Activated naive CD4-positive, alpha-beta T cell treated with anti-CD3 and anti-CD28 coated beads for 36 hours (primary cell): ENCODE measurements at regions not wholly inside any gene's neighbourhood (a gene's known extent, or its start where the extent isn't known, plus 50 kb on each side); places are given as distances from the start of the nearest gene placed in this dataset.
"Not testable (repeated sequence)": the region's sequence is repeated elsewhere in the genome, so short reads cannot be mapped to it uniquely, and the experiment has no call there.

Source experiments
- CTCF ChIA-PET: fragments of 350-600 bp; sonication (Branson Sonifier 250); formaldehyde crosslinking; loops from one replicate; lab custom pipeline; 2021; ENCODE audit warnings: antibody characterized with exemption; lab: Charles Lee
- DNase-seq: peaks from one replicate; pipeline ENCODE4 v3.0.0-alpha.2; 2020
- H3K27ac Mint-ChIP-seq: one replicate; pipeline ENCODE4 v1.8.0; 2021; ENCODE audit warnings: mild to moderate bottlenecking, mixed read lengths
- H3K27me3 Mint-ChIP-seq: one replicate; pipeline ENCODE4 v1.8.0; 2021; ENCODE audit warnings: low read depth, mixed read lengths
- H3K36me3 Mint-ChIP-seq: one replicate; pipeline ENCODE4 v1.8.0; 2021; ENCODE audit warnings: low read depth, mixed read lengths
- H3K4me1 Mint-ChIP-seq: one replicate; pipeline ENCODE4 v1.8.0; 2021; ENCODE audit warnings: low read depth, mixed read lengths
- H3K4me3 Mint-ChIP-seq: one replicate; pipeline ENCODE4 v1.8.0; 2021; ENCODE audit warnings: mild to moderate bottlenecking, moderate library complexity, mixed read lengths
- H3K9me3 Mint-ChIP-seq: one replicate; pipeline ENCODE4 v1.8.0; 2021; ENCODE audit warnings: mixed read lengths
- intact Hi-C: fragments of 100-400 bp; cut with micrococcal nuclease; formaldehyde crosslinking; loops from one replicate; pipeline ENCODE4 v1.15.1; 2023

GRCh38 chr5:162272417-162272816 is 204.8 kb downstream of the GABRG2 start:
- no peaks in the 10 kb centered on the region for H3K27me3 Mint-ChIP-seq
- no peak overlapping the region for H3K4me3 Mint-ChIP-seq
- no peaks in the 10 kb centered on the region for H3K4me1 Mint-ChIP-seq

GRCh38 chr5:162274679-162275078 is 207.1 kb downstream of the GABRG2 start:
- intact Hi-C loops, result no loop called here
- Mint-ChIP-seq H3K36me3 (no peaks in the 10 kb centered on the region), H3K4me3 (no peak overlapping the region), H3K4me1 (no peaks in the 10 kb centered on the region), H3K9me3 (peaks cover 4% of the 10 kb centered on the region), H3K27me3 (no peaks in the 10 kb centered on the region), H3K27ac (no peak overlapping the region)
- CTCF ChIA-PET, result no interaction called here
- no peak for DNase-seq

More at GRCh38 chr5:162272417-162272816, 204.8 kb downstream of the GABRG2 start:
- intact Hi-C loops, result no loop called here
- H3K9me3 Mint-ChIP-seq, result peaks cover 4% of the 10 kb centered on the region
- no peak for DNase-seq
- no peaks in the 10 kb centered on the region for H3K36me3 Mint-ChIP-seq
- no peak overlapping the region for H3K27ac Mint-ChIP-seq
- CTCF ChIA-PET, result no interaction called here

GRCh38 chr5:162275387-162275786 is 207.8 kb downstream of the GABRG2 start:
- H3K9me3 Mint-ChIP-seq, H3K4me3 Mint-ChIP-seq, intact Hi-C loops, CTCF ChIA-PET, H3K27ac Mint-ChIP-seq, DNase-seq, H3K4me1 Mint-ChIP-seq, H3K27me3 Mint-ChIP-seq, H3K36me3 Mint-ChIP-seq: not testable (repeated sequence)

GRCh38 chr5:162282191-162282590 is 214.6 kb downstream of the GABRG2 start:
- H3K9me3 Mint-ChIP-seq, result peaks cover 6% of the 10 kb centered on the region
- CTCF ChIA-PET, result no interaction called here
- intact Hi-C loops, result no loop called here

GRCh38 chr5:162283609-162284008 is 216.0 kb downstream of the GABRG2 start:
- no peak overlapping the region for H3K4me3 Mint-ChIP-seq
- H3K36me3 Mint-ChIP-seq, result no peaks in the 10 kb centered on the region
- H3K27ac Mint-ChIP-seq, result no peak overlapping the region
- no peaks in the 10 kb centered on the region for H3K4me1 Mint-ChIP-seq
- intact Hi-C loops, result no loop called here
- no peaks in the 10 kb centered on the region for H3K27me3 Mint-ChIP-seq
- H3K9me3 Mint-ChIP-seq, result peaks cover 5% of the 10 kb centered on the region
- CTCF ChIA-PET, result no interaction called here
- DNase-seq, result no peak

More at GRCh38 chr5:162282191-162282590, 214.6 kb downstream of the GABRG2 start:
- H3K27me3 Mint-ChIP-seq, result no peaks in the 10 kb centered on the region
- no peaks in the 10 kb centered on the region for H3K4me1 Mint-ChIP-seq
- no peak overlapping the region for H3K4me3 Mint-ChIP-seq
- H3K27ac Mint-ChIP-seq, result no peak overlapping the region
- H3K36me3 Mint-ChIP-seq, result no peaks in the 10 kb centered on the region
- no peak for DNase-seq

- Mint-ChIP-seq H3K27me3 (no peaks in the 10 kb centered on the region), H3K4me1 (no peaks in the 10 kb centered on the region), H3K4me3 (no peak overlapping the region), H3K36me3 (no peaks in the 10 kb centered on the region), H3K9me3 (peaks cover 6% of the 10 kb centered on the region), H3K27ac (no peak overlapping the region)
- CTCF ChIA-PET, result no interaction called here
- DNase-seq, result no peak
- intact Hi-C loops, result no loop called here
These were observed 221.2 kb downstream of the GABRG2 start for GRCh38 chr5:162288647-162289296.

- H3K27me3 Mint-ChIP-seq, result no peaks in the 10 kb centered on the region
- H3K9me3 Mint-ChIP-seq, result peaks cover 6% of the 10 kb centered on the region
- no peaks in the 10 kb centered on the region for H3K36me3 Mint-ChIP-seq
- no peak overlapping the region for H3K27ac Mint-ChIP-seq
- H3K4me1 Mint-ChIP-seq, result no peaks in the 10 kb centered on the region
- CTCF ChIA-PET, result no interaction called here
- no peak overlapping the region for H3K4me3 Mint-ChIP-seq
- no peak for DNase-seq
- intact Hi-C loops, result no loop called here
These were observed 221.9 kb downstream of the GABRG2 start for GRCh38 chr5:162289489-162289888.

- no peak for DNase-seq
- no peaks in the 10 kb centered on the region for H3K4me1 Mint-ChIP-seq
- H3K4me3 Mint-ChIP-seq, result no peak overlapping the region
- H3K27ac Mint-ChIP-seq, result no peak overlapping the region
- intact Hi-C loops, result no loop called here
- CTCF ChIA-PET, result no interaction called here
- peaks cover 3% of the 10 kb centered on the region for H3K9me3 Mint-ChIP-seq
- H3K27me3 Mint-ChIP-seq, result no peaks in the 10 kb centered on the region
- no peaks in the 10 kb centered on the region for H3K36me3 Mint-ChIP-seq
These were observed 232.2 kb downstream of the GABRG2 start for GRCh38 chr5:162299793-162300192.

- CTCF ChIA-PET, result interaction anchor here (0.7 kb wide), 1 partner anchor 454 kb away, joined by 3 read pairs; the partner anchor contains the start of gene GABRA1
- no peaks in the 10 kb centered on the region for H3K36me3 Mint-ChIP-seq
- H3K4me3 Mint-ChIP-seq, result no peak overlapping the region
- intact Hi-C loops, result no loop called here
- peaks cover 5% of the 10 kb centered on the region for H3K9me3 Mint-ChIP-seq
- DNase-seq, result no peak
- H3K27me3 Mint-ChIP-seq, result no peaks in the 10 kb centered on the region
- no peaks in the 10 kb centered on the region for H3K4me1 Mint-ChIP-seq
- no peak overlapping the region for H3K27ac Mint-ChIP-seq
These were observed 233.8 kb downstream of the GABRG2 start for GRCh38 chr5:162301356-162301755.

- no peaks in the 10 kb centered on the region for H3K27me3 Mint-ChIP-seq
- H3K4me3 Mint-ChIP-seq, result no peak overlapping the region
- DNase-seq, result no peak
- H3K9me3 Mint-ChIP-seq, result peaks cover 7% of the 10 kb centered on the region
- H3K4me1 Mint-ChIP-seq, result no peaks in the 10 kb centered on the region
- no peaks in the 10 kb centered on the region for H3K36me3 Mint-ChIP-seq
- CTCF ChIA-PET, result interaction anchor here (0.6 kb wide), 1 partner anchor 1022 kb away, joined by 3 read pairs; no protein-coding TSS in a partner anchor
- no peak overlapping the region for H3K27ac Mint-ChIP-seq
- intact Hi-C loops, result no loop called here
These were observed 255.9 kb downstream of the GABRG2 start for GRCh38 chr5:162323466-162323865.

- no peak overlapping the region for H3K27ac Mint-ChIP-seq
- no peak overlapping the region for H3K4me3 Mint-ChIP-seq
- H3K27me3 Mint-ChIP-seq, result no peaks in the 10 kb centered on the region
- intact Hi-C loops, result no loop called here
- H3K36me3 Mint-ChIP-seq, result no peaks in the 10 kb centered on the region
- CTCF ChIA-PET, result interaction anchor here (0.5 kb wide), 1 partner anchor 21 kb away, joined by 3 read pairs; no protein-coding TSS in a partner anchor
- no peaks in the 10 kb centered on the region for H3K4me1 Mint-ChIP-seq
- peaks cover 10% of the 10 kb centered on the region for H3K9me3 Mint-ChIP-seq
- no peak for DNase-seq
These were observed 256.8 kb downstream of the GABRG2 start for GRCh38 chr5:162324328-162324727.

GRCh38 chr5:162325143-162325727 is 257.7 kb downstream of the GABRG2 start:
- Mint-ChIP-seq H3K4me3 (no peak overlapping the region), H3K27ac (no peak overlapping the region), H3K36me3 (no peaks in the 10 kb centered on the region), H3K9me3 (peaks cover 16% of the 10 kb centered on the region), H3K4me1 (no peaks in the 10 kb centered on the region), H3K27me3 (no peaks in the 10 kb centered on the region)
- CTCF ChIA-PET, result interaction anchor here (0.5 to 0.6 kb wide), 2 partner anchors 20 to 478 kb away, joined by 3 read pairs; no protein-coding TSS in a partner anchor
- DNase-seq, result no peak
- intact Hi-C loops, result no loop called here

- no peaks in the 10 kb centered on the region for H3K27me3 Mint-ChIP-seq
- intact Hi-C loops, result no loop called here
- CTCF ChIA-PET, result no interaction called here
- H3K9me3 Mint-ChIP-seq, result peaks cover 6% of the 10 kb centered on the region
- H3K36me3 Mint-ChIP-seq, result no peaks in the 10 kb centered on the region
- H3K4me1 Mint-ChIP-seq, result no peaks in the 10 kb centered on the region
- H3K27ac Mint-ChIP-seq, result no peak overlapping the region
- H3K4me3 Mint-ChIP-seq, result no peak overlapping the region
- DNase-seq, result no peak
These were observed 267.4 kb downstream of the GABRG2 start for GRCh38 chr5:162334944-162335343.
